GM18505 (cell line): ENCODE measurements at regions not wholly inside any gene's neighbourhood (a gene's known extent, or its start where the extent isn't known, plus 50 kb on each side); places are given as distances from the start of the nearest gene placed in this dataset.
"Not testable (repeated sequence)": the region's sequence is repeated elsewhere in the genome, so short reads cannot be mapped to it uniquely, and the experiment has no call there.

ENCODE experiments used
- ATAC-seq: cut with Tn5 transposase; IDR thresholded peaks from one replicate; pipeline ENCODE4 v1.9.1; 2021; ENCODE audit not compliant: unreplicated experiment
- POLR2A ChIP-seq: IDR thresholded peaks from 4 replicates; pipeline ENCODE4 v1.6.1; 2011; ENCODE audit warnings: borderline replicate concordance; ENCODE audit not compliant: insufficient read depth, insufficient read length; ENCODE audit errors: extremely low read depth

GRCh38 chr14:22176957-22177356, 412.1 kb downstream of the DAD1 start:
- ATAC-seq, result no peak
- no peak for TF ChIP-seq POLR2A

DNA sequence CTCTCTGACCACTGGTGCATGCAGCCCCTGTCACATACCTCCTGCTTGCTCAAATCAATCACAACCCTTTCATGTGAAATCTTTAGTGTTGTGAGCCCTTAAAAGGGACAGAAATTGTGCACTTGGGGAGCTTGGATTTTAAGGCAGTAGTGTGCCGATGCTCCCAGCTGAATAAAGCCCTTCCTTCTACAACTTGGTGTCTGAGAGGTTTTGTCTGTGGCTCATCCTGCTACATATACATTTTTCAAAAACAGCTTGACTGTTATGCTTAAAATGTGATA, 413.8 kb downstream of the DAD1 start:
- not testable (repeated sequence) for ATAC-seq

DNA sequence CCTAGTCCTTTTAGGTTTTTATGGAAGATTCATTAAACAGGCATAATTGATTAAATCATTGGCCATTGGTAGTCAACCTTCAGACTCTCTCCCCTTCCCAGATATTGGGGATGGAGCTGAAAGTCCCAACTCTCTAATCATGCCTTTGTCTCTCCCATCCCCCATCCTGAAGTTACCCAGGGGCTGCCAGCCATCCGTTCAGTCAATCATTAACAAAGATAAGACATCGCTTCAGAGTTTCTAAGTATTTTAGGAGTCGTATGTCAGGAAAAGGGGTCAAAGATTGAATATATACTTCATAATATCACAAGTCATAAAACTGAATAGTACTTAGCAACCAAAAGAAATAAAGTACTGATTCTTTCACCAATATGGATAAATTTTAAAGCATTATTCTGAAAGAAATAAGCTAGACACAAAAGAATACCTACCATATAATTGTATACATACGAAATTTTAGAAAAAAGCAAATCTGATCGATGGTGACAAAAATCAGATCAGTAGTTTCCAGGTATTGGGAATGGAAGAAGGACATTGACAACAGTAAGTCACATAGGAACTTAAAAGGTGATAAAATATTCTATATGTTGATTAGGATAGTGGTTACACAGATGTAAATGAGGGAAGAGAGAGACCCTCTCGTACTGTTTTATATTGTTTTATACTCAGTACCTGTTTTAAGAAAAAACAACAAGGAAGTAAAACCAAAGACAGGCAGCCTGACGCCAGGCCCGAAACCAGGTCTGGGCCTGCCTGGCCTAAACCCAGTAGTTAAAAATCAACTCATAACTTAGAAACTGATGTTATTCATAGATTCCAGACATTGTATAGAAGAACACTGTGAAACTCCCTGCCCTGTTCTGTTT, 414.4 kb downstream of the DAD1 start:
- TF ChIP-seq POLR2A, result no peak
- no peak for ATAC-seq

DNA sequence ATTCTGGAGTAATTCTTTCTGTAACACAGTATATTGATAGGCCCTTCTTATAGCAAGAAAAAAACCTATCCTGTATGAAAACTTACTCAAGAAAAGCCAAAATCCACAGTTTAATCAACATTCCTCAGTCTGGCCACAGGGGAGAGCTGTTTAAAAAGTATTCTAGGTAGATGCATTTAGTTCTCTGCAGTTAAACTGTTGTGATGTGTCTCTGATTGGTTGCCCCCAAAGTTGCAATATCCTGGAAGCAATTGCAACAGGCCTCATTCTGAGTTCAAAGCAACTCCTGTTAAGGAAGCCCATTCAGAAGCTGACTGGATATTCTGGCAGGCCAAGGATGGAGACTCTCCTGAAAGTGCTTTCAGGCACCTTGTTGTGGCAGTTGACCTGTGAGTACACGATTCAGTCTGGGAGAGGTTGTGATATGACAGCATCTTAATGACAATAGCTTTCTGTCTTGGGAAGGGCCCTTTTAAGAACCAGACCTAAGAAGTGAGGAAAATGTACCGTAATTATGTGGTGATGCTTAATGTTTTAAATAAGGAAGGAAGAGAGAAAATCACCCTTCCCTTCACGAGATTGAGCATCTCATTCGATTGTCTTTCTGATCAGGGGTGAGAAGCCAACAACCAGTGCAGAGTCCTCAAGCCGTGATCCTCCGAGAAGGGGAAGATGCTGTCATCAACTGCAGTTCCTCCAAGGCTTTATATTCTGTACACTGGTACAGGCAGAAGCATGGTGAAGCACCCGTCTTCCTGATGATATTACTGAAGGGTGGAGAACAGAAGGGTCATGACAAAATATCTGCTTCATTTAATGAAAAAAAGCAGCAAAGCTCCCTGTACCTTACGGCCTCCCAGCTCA, 420.7 kb downstream of the DAD1 start:
- no peak for ATAC-seq

DNA sequence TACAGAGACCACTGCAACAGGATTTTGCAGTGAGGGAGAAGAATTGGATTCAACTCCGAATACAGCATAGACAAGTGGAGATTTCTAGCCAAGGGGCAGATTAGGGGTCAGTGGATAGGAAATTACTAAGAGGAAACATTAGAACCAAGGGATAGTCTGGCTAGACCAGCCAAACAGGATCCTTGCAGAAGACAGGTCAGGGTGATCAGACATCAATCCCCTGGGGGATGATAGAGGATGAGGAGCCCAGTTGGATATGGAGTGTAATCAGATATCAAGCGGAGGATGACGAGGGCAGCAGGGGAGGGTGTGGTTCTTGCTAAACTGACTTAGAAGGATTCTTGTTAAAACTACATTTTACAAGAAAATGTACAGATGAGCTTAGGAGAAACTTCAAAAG, 424.4 kb downstream of the DAD1 start:
- no peak for ATAC-seq
- TF ChIP-seq POLR2A, result no peak

More for the DNA sequence above, 420.7 kb downstream of the DAD1 start:
- no peak for TF ChIP-seq POLR2A

DNA sequence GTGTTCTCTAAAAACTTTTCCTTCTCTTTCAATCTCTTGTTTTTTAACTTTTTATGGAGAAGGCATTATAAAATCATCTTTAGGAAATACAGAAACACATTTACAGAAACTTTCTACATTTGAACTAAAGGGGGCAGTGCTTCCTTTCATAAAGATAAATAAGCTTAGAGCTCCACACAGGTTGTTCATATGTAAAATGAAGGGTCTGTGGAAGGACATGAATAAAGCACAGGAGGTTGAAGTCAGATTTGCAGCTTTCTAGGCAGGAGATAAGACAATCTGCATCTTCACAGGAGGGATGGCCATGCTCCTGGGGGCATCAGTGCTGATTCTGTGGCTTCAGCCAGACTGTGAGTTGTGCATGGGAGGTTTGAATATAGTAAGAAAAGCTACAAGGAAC, 426.0 kb downstream of the DAD1 start:
- TF ChIP-seq POLR2A, result no peak
- ATAC-seq, result no peak

GRCh38 chr14:22159957-22160356, 429.1 kb downstream of the DAD1 start:
- TF ChIP-seq POLR2A, result no peak
- ATAC-seq, result no peak

GRCh38 chr14:22159099-22159498, 429.9 kb downstream of the DAD1 start:
- ATAC-seq, result no peak
- no peak for TF ChIP-seq POLR2A

DNA sequence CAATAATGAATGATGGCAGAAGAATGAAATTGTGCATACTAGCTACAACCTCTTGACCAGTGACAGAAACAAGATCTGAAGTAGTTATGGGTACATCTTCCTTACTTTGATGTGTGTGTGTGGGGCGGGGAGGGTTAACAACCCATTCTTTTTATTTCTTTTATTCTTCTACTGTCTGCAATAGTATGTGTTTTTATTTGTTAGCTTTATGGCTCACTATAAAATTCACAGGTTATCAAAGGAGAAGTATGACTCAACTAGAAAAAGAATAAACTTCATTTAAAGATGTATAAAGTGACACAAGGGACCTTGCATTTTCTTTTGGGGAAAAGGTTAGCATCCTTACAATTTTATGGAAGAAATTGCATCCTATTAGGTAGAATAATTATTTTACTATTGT, 430.5 kb downstream of the DAD1 start:
- no peak for TF ChIP-seq POLR2A
- no peak for ATAC-seq

DNA sequence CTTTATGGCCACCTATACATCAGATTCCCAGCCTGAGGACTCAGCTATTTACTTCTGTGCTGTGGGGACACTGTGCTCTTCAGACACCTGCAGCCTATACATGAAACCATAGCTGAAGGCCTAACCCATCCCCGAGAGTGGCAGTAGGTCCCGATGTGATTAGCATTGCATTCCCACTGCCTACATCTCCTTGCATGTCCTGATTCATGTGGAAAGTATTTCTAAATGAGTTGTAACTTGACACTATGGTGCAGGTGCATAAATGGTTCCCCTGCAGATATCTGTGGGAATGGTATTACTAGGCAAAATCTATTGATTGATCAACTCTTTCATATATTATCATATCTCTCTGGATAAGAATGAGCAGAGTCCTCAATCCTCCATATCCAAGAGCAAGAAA, 433.5 kb downstream of the DAD1 start:
- TF ChIP-seq POLR2A, result no peak
- no peak for ATAC-seq

DNA sequence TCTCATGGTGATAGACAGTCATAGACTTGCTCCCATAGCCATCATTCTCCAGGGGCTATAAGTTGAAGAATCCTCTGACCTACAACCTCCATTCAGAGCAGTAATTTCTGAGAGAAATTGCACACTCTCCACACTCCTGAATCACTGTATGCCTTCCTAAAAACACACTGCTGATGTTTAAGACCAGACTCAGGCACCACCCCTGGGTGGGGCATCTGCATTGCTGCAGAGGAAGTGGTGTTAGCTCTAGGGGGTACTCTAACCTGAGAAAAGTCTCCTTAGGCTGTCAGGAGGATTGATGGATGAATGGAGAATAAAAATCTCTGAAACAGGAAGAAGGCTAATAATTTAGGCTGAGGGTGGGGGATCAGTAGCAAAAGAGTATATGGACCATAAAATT, 436.1 kb downstream of the DAD1 start:
- ATAC-seq, result no peak
- no peak for TF ChIP-seq POLR2A

DNA sequence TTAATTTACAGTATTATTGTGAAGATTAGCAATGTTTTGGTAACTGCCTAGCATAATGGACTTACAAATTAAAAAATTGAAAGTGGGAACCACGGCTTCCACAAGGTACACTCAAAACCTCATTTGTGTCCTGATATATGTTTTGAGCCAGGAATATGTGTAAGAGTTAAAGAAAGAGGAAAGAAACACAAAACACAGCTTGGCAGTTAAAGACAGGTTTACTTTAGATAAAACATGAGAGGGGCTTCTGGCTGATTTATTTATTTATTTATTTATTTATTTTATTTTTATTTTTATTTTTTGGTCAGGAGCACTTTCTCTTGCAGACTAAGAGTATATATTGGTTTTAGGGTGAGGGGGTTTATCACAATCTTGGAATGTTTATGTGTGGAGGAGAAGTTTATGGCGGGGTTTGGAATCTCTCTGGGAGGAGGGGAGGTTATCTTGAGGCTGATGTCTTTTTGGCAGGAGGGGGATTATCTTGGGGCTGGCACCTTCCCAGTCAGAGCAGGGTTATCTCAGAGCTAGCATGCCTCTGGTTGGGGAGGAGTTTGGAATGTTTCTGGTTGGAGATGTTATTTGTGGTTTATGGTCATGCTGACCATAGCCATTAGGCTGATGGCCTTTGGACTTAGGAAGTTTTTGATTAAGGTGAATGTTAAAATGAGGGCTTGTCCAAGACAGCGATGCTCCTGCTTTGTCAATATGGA, 436.7 kb downstream of the DAD1 start:
- no peak for ATAC-seq
- TF ChIP-seq POLR2A, result no peak

- no peak for TF ChIP-seq POLR2A
- no peak for ATAC-seq
Measured at GRCh38 chr14:22151121-22151520, 437.9 kb downstream of the DAD1 start.
